Suppressor macrophage (primary cell): ENCODE measurements at regions not wholly inside any gene's neighbourhood (a gene's known extent, or its start where the extent isn't known, plus 50 kb on each side); places are given as distances from the start of the nearest gene placed in this dataset.

Experiments used
- DNase-seq, 4 experiments: peaks; one replicate each; pipeline ENCODE4 v3.0.0-alpha.2; 2020 to 2022

GRCh38 chr4:36494016-36494415, 212.6 kb downstream of the DTHD1 start:
- DNase-seq: no peak

GRCh38 chr4:36494747-36495146, 213.3 kb downstream of the DTHD1 start:
- no peak for DNase-seq

GRCh38 chr4:36502350-36502749, 220.9 kb downstream of the DTHD1 start:
- DNase-seq: no peak

- DNase-seq: no peak
These were observed 227.0 kb downstream of the DTHD1 start for GRCh38 chr4:36508394-36508793.

- DNase-seq: no peak
These were observed 228.4 kb downstream of the DTHD1 start for GRCh38 chr4:36509845-36510244.

- no peak for DNase-seq
These were observed 230.4 kb downstream of the DTHD1 start for GRCh38 chr4:36511785-36512184.

- no peak for DNase-seq
These were observed 235.2 kb downstream of the DTHD1 start for GRCh38 chr4:36516522-36517095.

GRCh38 chr4:36523182-36523581, 241.8 kb downstream of the DTHD1 start:
- no peak for DNase-seq

- DNase-seq: no peak
These were observed 251.4 kb downstream of the DTHD1 start for GRCh38 chr4:36532670-36533379.

GRCh38 chr4:36533944-36534343, 252.5 kb downstream of the DTHD1 start:
- no peak for DNase-seq

GRCh38 chr4:36547383-36547782, 266.0 kb downstream of the DTHD1 start:
- no peak for DNase-seq

- no peak for DNase-seq
These were observed 267.8 kb downstream of the DTHD1 start for GRCh38 chr4:36549252-36549651.

GRCh38 chr4:36549992-36550391, 268.6 kb downstream of the DTHD1 start:
- DNase-seq: no peak

GRCh38 chr4:36551697-36552214, 270.3 kb downstream of the DTHD1 start:
- DNase-seq: no peak

GRCh38 chr4:36553029-36553428, 271.6 kb downstream of the DTHD1 start:
- no peak for DNase-seq

GRCh38 chr4:36553453-36553852, 272.0 kb downstream of the DTHD1 start:
- no peak for DNase-seq

GRCh38 chr4:36556984-36557383, 275.6 kb downstream of the DTHD1 start:
- no peak for DNase-seq

GRCh38 chr4:36568575-36568974, 287.2 kb downstream of the DTHD1 start:
- no peak for DNase-seq

- DNase-seq: no peak
These were observed 292.0 kb downstream of the DTHD1 start for GRCh38 chr4:36573441-36573840.

- no peak for DNase-seq
These were observed 293.4 kb downstream of the DTHD1 start for GRCh38 chr4:36574816-36575215.

- no peak for DNase-seq
These were observed 300.8 kb downstream of the DTHD1 start for GRCh38 chr4:36582198-36582597.

GRCh38 chr4:36587909-36588472, 306.6 kb downstream of the DTHD1 start:
- DNase-seq: no peak

GRCh38 chr4:36590343-36590742, 308.9 kb downstream of the DTHD1 start:
- DNase-seq: no peak

- DNase-seq: no peak
These were observed 320.6 kb downstream of the DTHD1 start for GRCh38 chr4:36601864-36602495.
